GM12878 (cell line): ENCODE measurements at regions not wholly inside any gene's neighbourhood (a gene's known extent, or its start where the extent isn't known, plus 50 kb on each side); places are given as distances from the start of the nearest gene placed in this dataset.

Experiments used
- BHLHE40 ChIP-seq, 2 experiments: fragments of 450-650 bp in 1 of 2; IDR thresholded peaks; 2 replicates each; pipeline ENCODE4 v1.6.1; 2011 to 2017; ENCODE audit warnings: low read depth in 2 of 2, borderline replicate concordance in 1 of 2, improper control_type of control experiment in 1 of 2, low read length in 1 of 2, mild to moderate bottlenecking in 1 of 2
- EZH2 ChIP-seq: IDR thresholded peaks from 2 replicates; pipeline ENCODE4 v1.6.1; 2012; ENCODE audit warnings: low read depth, mild to moderate bottlenecking, control low read depth, inconsistent platforms, low read length, borderline replicate concordance; ENCODE audit not compliant: control insufficient read depth
- FOXM1 ChIP-seq: IDR thresholded peaks from 2 replicates; pipeline ENCODE4 v1.6.1; 2012; ENCODE audit warnings: low read depth, mild to moderate bottlenecking, inconsistent platforms, low read length, moderate library complexity
- NFIC ChIP-seq: IDR thresholded peaks from 2 replicates; pipeline ENCODE4 v1.6.1; 2012; ENCODE audit warnings: low read depth, mild to moderate bottlenecking, inconsistent platforms, low read length, moderate library complexity
- RAD21 ChIP-seq: IDR thresholded peaks from 2 replicates; pipeline ENCODE4 v1.6.1; 2011; ENCODE audit warnings: mild to moderate bottlenecking, low read depth, low read length, moderate library complexity; ENCODE audit not compliant: insufficient read depth
- YBX1 ChIP-seq: fragments of 450-650 bp; IDR thresholded peaks from 2 replicates; pipeline ENCODE4 v1.6.1; 2016; ENCODE audit warnings: antibody characterized with exemption
- TF ChIP-seq, protein P1 (sequence below): IDR thresholded peaks from 2 replicates; pipeline ENCODE4 v1.6.1; 2011; ENCODE audit warnings: mild to moderate bottlenecking, low read depth, low read length, moderate library complexity; ENCODE audit not compliant: insufficient replicate concordance
- TF ChIP-seq, protein P2 (sequence below), 3 experiments: IDR thresholded peaks in 2 of 3; conservative IDR thresholded peaks in 1 of 3; 2 replicates each; pipeline ENCODE4 v1.5.1; 2011; ENCODE audit warnings: low read depth in 3 of 3, low read length in 3 of 3, mild to moderate bottlenecking in 3 of 3, control low read depth in 2 of 3, moderate library complexity in 2 of 3, inconsistent platforms in 1 of 3, mixed read lengths in 1 of 3; ENCODE audit not compliant: control insufficient read depth in 2 of 3, insufficient read depth in 1 of 3; ENCODE audit errors: extremely low read depth in 1 of 3

DNA sequence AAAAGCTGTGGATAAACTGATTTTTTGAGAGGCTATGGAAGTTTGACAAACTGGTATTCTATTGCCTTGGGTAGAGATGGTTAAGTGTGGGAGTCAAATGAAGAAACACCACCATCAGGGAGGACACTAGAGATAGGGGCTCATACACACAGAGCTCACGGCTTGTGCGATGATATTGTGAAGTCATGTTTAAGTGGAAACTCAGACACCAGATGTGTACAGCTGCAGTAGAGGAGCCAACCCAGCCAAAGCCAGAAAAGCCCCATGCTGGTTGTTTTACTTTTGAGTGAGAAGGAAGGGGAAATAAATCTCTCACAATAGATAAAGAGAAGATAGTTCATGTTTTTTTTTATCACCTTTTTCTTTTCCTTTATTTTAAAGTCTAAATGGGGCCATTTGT is 377.7 kb downstream of the DMRT2 start:
- TF ChIP-seq FOXM1 (no peak), YBX1 (no peak), BHLHE40 (IDR thresholded peaks at IDR 0.05; ENCODE audit: borderline replicate concordance in 1 of 2, low read depth in 2 of 2, low read length in 1 of 2) (no peak), NFIC (no peak), RAD21 (no peak), EZH2 (no peak)
- TF ChIP-seq, protein P1, sequence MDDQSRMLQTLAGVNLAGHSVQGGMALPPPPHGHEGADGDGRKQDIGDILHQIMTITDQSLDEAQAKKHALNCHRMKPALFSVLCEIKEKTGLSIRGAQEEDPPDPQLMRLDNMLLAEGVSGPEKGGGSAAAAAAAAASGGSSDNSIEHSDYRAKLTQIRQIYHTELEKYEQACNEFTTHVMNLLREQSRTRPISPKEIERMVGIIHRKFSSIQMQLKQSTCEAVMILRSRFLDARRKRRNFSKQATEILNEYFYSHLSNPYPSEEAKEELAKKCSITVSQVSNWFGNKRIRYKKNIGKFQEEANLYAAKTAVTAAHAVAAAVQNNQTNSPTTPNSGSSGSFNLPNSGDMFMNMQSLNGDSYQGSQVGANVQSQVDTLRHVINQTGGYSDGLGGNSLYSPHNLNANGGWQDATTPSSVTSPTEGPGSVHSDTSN = no peak
- TF ChIP-seq, protein P2, sequence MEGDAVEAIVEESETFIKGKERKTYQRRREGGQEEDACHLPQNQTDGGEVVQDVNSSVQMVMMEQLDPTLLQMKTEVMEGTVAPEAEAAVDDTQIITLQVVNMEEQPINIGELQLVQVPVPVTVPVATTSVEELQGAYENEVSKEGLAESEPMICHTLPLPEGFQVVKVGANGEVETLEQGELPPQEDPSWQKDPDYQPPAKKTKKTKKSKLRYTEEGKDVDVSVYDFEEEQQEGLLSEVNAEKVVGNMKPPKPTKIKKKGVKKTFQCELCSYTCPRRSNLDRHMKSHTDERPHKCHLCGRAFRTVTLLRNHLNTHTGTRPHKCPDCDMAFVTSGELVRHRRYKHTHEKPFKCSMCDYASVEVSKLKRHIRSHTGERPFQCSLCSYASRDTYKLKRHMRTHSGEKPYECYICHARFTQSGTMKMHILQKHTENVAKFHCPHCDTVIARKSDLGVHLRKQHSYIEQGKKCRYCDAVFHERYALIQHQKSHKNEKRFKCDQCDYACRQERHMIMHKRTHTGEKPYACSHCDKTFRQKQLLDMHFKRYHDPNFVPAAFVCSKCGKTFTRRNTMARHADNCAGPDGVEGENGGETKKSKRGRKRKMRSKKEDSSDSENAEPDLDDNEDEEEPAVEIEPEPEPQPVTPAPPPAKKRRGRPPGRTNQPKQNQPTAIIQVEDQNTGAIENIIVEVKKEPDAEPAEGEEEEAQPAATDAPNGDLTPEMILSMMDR (IDR thresholded peaks at IDR 0.05 in 2 of 3, conservative IDR thresholded peaks at IDR 0.05 in 1 of 3; ENCODE audit: control insufficient read depth in 2 of 3, extremely low read depth in 1 of 3, insufficient read depth in 1 of 3, low read depth in 3 of 3, low read length in 3 of 3) = no peak
